Activated T-helper 17 cell treated with anti-CD3 and anti-CD28 coated beads, Interleukin-2, amount 50 U/mL, for 72 hours (primary cell): ENCODE measurements at regions not wholly inside any gene's neighbourhood (a gene's known extent, or its start where the extent isn't known, plus 50 kb on each side); places are given as distances from the start of the nearest gene placed in this dataset.
"Not testable (repeated sequence)": the region's sequence is repeated elsewhere in the genome, so short reads cannot be mapped to it uniquely, and the experiment has no call there.

Experiments
- ATAC-seq: fragments of 150-1000 bp; cut with Tn5 transposase; replicated peaks from 2 replicates; pipeline ENCODE4 v1.10.0; 2021; ENCODE audit warnings: mild to moderate bottlenecking, moderate library complexity
- H3K27ac Mint-ChIP-seq: one replicate; pipeline ENCODE4 v1.8.0; 2022; ENCODE audit warnings: mixed read lengths
- H3K27me3 Mint-ChIP-seq: one replicate; pipeline ENCODE4 v1.8.0; 2022; ENCODE audit warnings: mixed read lengths
- H3K36me3 Mint-ChIP-seq: one replicate; pipeline ENCODE4 v1.8.0; 2022; ENCODE audit warnings: low read depth, mild to moderate bottlenecking, mixed read lengths
- H3K4me1 Mint-ChIP-seq: one replicate; pipeline ENCODE4 v1.8.0; 2022; ENCODE audit warnings: mixed read lengths
- H3K4me3 Mint-ChIP-seq: one replicate; pipeline ENCODE4 v1.8.0; 2022; ENCODE audit warnings: mild to moderate bottlenecking, mixed read lengths
- H3K9me3 Mint-ChIP-seq: one replicate; pipeline ENCODE4 v1.8.0; 2022; ENCODE audit warnings: mixed read lengths

GRCh38 chr3:102909904-102910303 is 475.1 kb downstream of the ZPLD1 start:
- Mint-ChIP-seq H3K36me3 (no peaks in the 10 kb centered on the region), H3K4me3 (no peak overlapping the region), H3K9me3 (peaks cover 3% of the 10 kb centered on the region), H3K27me3 (no peaks in the 10 kb centered on the region), H3K4me1 (no peaks in the 10 kb centered on the region), H3K27ac (no peak overlapping the region)
- no peak for ATAC-seq

GRCh38 chr3:102916532-102916931 is 481.7 kb downstream of the ZPLD1 start:
- Mint-ChIP-seq H3K27ac (no peak overlapping the region), H3K4me1 (no peaks in the 10 kb centered on the region), H3K27me3 (no peaks in the 10 kb centered on the region), H3K4me3 (no peak overlapping the region), H3K36me3 (no peaks in the 10 kb centered on the region), H3K9me3 (peaks cover 4% of the 10 kb centered on the region)
- ATAC-seq = no peak

DNA sequence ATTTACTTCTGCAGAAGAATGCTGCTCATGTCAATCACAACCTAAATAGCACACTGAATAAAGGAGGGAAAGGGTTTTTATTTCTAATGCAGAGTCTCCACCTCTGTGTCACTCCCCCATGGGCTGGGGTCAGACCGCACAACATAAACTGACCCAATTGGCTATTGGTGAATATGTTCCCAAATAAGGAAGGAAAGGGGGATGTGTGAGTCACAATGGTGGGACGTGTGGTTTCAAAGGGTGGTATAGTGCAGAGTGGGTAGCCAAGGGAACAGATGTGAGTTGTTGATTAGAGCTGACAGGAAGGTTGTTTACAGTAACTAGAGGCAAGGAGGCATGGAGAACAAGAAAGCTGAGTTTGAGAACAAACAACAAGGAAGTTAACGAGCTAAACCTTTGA is 491.8 kb downstream of the ZPLD1 start:
- Mint-ChIP-seq H3K36me3 (no peaks in the 10 kb centered on the region), H3K4me3 (no peak overlapping the region), H3K4me1 (no peaks in the 10 kb centered on the region), H3K27me3 (no peaks in the 10 kb centered on the region), H3K9me3 (peaks cover 23% of the 10 kb centered on the region), H3K27ac (no peak overlapping the region)
- ATAC-seq = no peak

- Mint-ChIP-seq H3K4me1 (no peaks in the 10 kb centered on the region), H3K9me3 (peaks cover 9% of the 10 kb centered on the region), H3K27me3 (no peaks in the 10 kb centered on the region), H3K27ac (no peak overlapping the region), H3K36me3 (no peaks in the 10 kb centered on the region), H3K4me3 (no peak overlapping the region)
- no peak for ATAC-seq
Observed at GRCh38 chr3:102933377-102933776, 498.6 kb downstream of the ZPLD1 start.

GRCh38 chr3:102936511-102937045 is 501.8 kb downstream of the ZPLD1 start:
- Mint-ChIP-seq H3K4me3 (no peak overlapping the region), H3K27ac (no peak overlapping the region), H3K27me3 (no peaks in the 10 kb centered on the region), H3K36me3 (no peaks in the 10 kb centered on the region), H3K9me3 (peaks cover 6% of the 10 kb centered on the region), H3K4me1 (no peaks in the 10 kb centered on the region)
- ATAC-seq = no peak

GRCh38 chr3:102941786-102942185 is 507.0 kb downstream of the ZPLD1 start:
- no peaks in the 10 kb centered on the region for H3K27me3 Mint-ChIP-seq
- H3K36me3 Mint-ChIP-seq = no peaks in the 10 kb centered on the region
- no peak for ATAC-seq
- no peaks in the 10 kb centered on the region for H3K9me3 Mint-ChIP-seq
- H3K4me3 Mint-ChIP-seq = no peak overlapping the region
- no peaks in the 10 kb centered on the region for H3K4me1 Mint-ChIP-seq
- H3K27ac Mint-ChIP-seq = no peak overlapping the region

DNA sequence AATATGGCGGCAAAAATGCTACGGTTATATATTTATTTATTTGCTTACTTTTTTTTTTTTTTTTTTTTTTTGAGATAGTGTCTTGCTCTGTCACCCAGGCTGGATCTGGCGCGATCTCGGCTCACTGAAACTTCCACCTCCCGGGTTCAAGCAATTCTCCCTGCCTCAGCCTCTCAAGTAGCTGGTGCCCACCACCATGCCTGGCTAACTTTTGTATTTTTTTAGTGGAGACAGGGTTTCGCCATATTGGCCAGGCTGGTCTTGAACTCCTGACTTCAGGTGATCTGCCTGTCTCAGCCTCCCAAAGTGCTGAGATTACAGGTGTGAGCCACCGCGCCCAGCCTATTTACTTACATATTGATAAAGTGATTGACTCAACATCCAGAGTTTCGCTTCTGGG is 511.6 kb downstream of the ZPLD1 start:
- H3K4me1 Mint-ChIP-seq, H3K9me3 Mint-ChIP-seq, H3K36me3 Mint-ChIP-seq, H3K27ac Mint-ChIP-seq, H3K27me3 Mint-ChIP-seq, ATAC-seq, H3K4me3 Mint-ChIP-seq: not testable (repeated sequence)

DNA sequence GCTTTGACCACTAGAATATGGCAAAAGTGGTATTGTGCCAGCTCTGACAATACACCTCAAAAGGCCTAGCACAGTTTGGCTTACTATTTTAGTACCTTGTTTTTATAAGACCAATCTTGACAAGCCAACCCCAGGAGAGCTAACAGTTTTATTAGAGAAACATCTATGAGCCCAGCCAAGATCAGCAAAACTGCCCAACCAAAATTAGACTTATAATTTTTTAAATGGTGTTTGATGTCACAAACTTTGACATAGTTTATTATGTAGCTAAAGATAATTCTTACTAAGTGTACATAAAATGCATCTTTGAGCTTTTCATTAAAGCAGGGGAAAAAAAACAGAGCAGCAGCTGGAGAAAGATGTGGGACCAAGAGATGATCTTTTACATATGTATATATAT is 537.5 kb downstream of the ZPLD1 start:
- Mint-ChIP-seq H3K27me3 (no peaks in the 10 kb centered on the region), H3K4me3 (no peak overlapping the region), H3K4me1 (no peaks in the 10 kb centered on the region), H3K9me3 (peaks cover 6% of the 10 kb centered on the region), H3K27ac (no peak overlapping the region), H3K36me3 (no peaks in the 10 kb centered on the region)
- no peak for ATAC-seq

DNA sequence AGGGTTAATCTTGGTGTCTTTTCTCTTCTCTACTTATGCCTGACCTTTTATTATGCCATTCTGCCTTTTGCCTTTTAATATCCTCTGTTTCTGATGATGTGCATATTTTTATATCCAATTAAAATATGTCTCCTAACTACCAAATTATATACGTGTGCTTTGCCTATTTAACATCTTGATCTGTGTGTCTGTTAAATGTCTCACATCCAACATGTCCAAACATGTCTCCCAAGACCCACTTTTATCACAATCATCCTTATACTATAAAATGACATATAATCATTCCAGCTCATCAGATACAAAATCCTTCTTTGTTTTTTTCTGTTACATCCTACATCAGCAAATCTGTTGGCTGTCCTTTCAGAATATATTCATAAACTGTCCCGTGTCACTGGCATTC is 539.5 kb downstream of the ZPLD1 start:
- Mint-ChIP-seq H3K4me3 (no peak overlapping the region), H3K9me3 (peaks cover 9% of the 10 kb centered on the region), H3K36me3 (no peaks in the 10 kb centered on the region), H3K4me1 (no peaks in the 10 kb centered on the region), H3K27me3 (no peaks in the 10 kb centered on the region), H3K27ac (no peak overlapping the region)
- ATAC-seq = no peak

DNA sequence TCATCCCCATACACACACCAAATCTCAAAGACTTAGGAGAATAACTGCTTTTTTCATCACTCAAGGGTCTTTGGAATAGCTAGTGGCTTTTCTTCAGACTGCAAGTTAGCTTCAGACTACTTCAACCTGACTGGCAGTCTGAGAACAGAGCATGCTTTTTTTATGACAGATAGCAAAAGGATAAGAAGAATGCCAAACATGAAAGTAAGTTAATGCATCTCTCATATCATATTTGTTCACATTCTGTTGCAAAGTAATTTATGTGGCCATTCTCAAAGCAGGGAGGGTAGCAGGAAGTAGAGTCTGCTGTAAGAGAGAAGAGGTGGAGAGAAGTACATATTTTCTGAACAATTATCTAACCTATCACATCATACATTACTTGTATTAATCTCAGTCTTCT is 544.4 kb downstream of the ZPLD1 start:
- Mint-ChIP-seq H3K27ac (no peak overlapping the region), H3K9me3 (peaks cover 10% of the 10 kb centered on the region), H3K27me3 (no peaks in the 10 kb centered on the region), H3K36me3 (no peaks in the 10 kb centered on the region), H3K4me3 (no peak overlapping the region), H3K4me1 (no peaks in the 10 kb centered on the region)
- no peak for ATAC-seq

- no peak for ATAC-seq
- Mint-ChIP-seq H3K27ac (no peak overlapping the region), H3K27me3 (no peaks in the 10 kb centered on the region), H3K9me3 (peaks cover 10% of the 10 kb centered on the region), H3K4me3 (no peak overlapping the region), H3K4me1 (no peaks in the 10 kb centered on the region), H3K36me3 (no peaks in the 10 kb centered on the region)
Observed at GRCh38 chr3:102979682-102980354, 545.0 kb downstream of the ZPLD1 start.

GRCh38 chr3:102980355-102980696 is 545.5 kb downstream of the ZPLD1 start:
- Mint-ChIP-seq H3K4me3 (no peak overlapping the region), H3K9me3 (peaks cover 7% of the 10 kb centered on the region), H3K27ac (no peak overlapping the region), H3K4me1 (no peaks in the 10 kb centered on the region), H3K27me3 (no peaks in the 10 kb centered on the region), H3K36me3 (no peaks in the 10 kb centered on the region)
- ATAC-seq = no peak

DNA sequence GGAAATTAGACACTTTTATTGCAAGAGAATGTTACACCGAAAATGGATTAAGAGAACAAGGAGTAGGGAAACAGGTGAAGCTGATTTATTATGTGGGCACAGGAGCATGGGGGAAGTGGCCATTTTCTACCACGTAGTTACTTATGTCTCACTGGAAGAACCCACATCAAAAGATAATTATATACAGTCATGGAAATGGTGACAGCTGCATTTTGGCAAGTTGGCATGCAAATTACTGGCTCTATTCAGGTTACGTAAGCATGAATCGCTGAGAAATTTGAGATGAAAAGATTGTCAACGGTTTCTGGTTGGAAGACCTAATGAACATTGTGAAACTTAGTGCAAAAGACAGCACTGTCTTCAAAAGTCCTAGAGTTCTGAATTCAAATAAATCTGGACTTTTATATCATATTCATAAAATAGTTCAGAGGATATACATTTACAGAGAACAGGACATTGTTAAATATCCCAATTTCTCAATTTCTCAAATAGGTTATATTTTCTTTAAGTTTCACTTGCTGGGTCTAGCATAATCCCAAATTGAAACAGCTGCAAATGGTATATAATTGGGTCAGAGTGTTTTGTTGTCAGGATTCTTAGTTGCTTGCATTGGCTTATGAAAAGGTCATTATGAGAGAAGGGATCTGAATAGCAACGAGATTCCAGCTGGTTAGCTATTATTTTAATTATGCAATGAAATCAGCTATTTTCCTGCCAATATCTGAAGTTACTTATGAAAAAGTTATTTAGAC is 567.8 kb downstream of the ZPLD1 start:
- Mint-ChIP-seq H3K27me3 (no peaks in the 10 kb centered on the region), H3K9me3 (peaks cover 8% of the 10 kb centered on the region), H3K36me3 (no peaks in the 10 kb centered on the region), H3K27ac (no peak overlapping the region), H3K4me3 (no peak overlapping the region), H3K4me1 (no peaks in the 10 kb centered on the region)
- ATAC-seq = no peak

DNA sequence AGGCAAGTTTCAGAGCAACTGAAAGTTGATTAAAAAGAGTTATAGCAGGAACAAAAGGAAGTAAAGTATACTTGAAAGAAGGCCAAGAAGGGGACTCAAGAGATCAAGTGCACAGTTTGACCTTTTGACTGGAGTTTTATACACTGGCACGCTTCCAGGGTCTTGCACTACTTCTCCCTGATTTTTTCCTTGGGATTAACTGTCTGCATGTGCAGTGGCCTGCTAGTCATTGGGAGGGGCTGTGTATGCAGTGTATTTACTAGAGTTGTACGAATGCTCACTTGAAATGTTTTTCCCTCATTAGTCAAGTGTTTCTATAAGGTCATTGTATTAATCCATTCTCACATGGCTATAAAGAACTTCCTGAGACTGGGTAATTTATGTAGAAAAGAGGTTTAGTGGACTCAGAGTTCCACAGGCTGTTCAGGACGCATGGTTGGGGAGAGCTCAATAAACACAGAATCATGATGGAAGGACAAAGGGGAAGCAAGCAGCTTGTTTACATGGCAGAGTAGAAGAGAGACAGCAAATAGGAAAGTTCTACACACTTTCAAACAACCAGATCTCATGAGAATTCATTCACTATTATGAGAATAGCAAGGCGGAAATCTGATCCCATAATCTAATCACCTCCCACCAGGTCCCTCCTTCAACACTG is 571.8 kb downstream of the ZPLD1 start:
- H3K9me3 Mint-ChIP-seq = peaks cover 8% of the 10 kb centered on the region

DNA sequence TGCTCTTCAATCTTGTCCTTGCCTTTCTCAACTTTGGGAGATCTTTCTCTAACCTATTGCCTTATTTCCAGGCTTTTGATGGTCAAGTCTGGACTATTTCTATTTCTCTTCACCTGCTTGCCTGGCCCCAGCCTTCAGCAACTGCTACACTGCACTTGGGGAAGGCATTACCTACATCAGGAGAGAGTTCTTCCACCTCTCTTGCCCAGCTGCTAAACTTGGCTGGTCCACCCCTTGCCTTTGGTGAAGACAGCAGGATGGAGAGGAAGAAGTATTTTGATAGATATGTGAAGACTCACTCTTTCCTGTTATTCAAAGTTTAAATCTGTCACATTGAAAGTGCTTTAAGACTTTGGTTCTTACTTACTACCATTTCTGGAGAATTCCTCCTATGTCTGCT is 574.8 kb downstream of the ZPLD1 start:
- no peak overlapping the region for H3K27ac Mint-ChIP-seq
- H3K4me1 Mint-ChIP-seq = no peaks in the 10 kb centered on the region
- H3K9me3 Mint-ChIP-seq = peaks cover 8% of the 10 kb centered on the region
- no peaks in the 10 kb centered on the region for H3K36me3 Mint-ChIP-seq
- H3K27me3 Mint-ChIP-seq = no peaks in the 10 kb centered on the region
- no peak for ATAC-seq
- no peak overlapping the region for H3K4me3 Mint-ChIP-seq

More for the DNA sequence above, 571.8 kb downstream of the ZPLD1 start:
- H3K27ac Mint-ChIP-seq = no peak overlapping the region
- no peaks in the 10 kb centered on the region for H3K36me3 Mint-ChIP-seq
- no peaks in the 10 kb centered on the region for H3K27me3 Mint-ChIP-seq
- no peak overlapping the region for H3K4me3 Mint-ChIP-seq
- no peak for ATAC-seq
- no peaks in the 10 kb centered on the region for H3K4me1 Mint-ChIP-seq
